ENCODE measurements at regions not wholly inside any gene's neighbourhood (a gene's known extent, or its start where the extent isn't known, plus 50 kb on each side); places are given as distances from the start of the nearest gene placed in this dataset.

DNA sequence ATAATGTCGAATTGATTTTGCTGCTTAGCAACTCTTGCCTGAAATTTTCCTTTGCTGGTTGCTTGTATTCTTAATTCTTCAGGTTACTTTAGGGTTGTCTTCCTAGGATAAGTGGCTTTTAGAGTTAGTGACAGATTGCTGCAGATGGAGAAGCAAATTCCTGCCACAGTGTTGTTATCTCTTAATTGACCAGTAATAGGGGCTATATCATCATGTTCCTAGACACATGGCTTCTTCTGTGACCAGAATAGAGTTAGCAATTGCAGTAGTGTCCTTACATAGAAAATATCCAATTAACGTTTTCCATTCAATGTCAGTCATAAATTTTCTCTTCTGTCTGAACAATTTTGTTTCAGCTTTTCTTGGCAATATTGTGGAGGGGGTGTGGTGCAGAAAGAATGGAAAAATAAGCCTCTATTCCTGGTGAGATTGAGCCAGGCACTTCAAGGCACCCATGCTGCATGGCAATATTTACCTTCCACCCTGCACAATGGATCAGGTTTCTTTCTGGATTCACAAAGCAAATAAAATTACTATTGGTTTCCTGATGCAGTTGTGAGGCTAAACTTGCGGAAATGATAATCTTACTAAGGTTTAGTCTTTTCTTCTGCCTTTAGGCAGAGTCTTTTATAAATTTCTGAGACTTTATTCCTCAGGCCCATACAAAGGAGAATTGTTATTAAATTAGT is 1481.5 kb downstream of the EFNA5 start:
- no peak for ATAC-seq
- H3K9me3 Mint-ChIP-seq, result peaks cover 4% of the 10 kb centered on the region
- H3K27me3 Mint-ChIP-seq, result no peaks in the 10 kb centered on the region
- no peak overlapping the region for H3K27ac Mint-ChIP-seq
- no peaks in the 10 kb centered on the region for H3K36me3 Mint-ChIP-seq (ENCODE audit: low read depth)
- no peak overlapping the region for H3K4me3 Mint-ChIP-seq
- no peak for DNase-seq
- no peaks in the 10 kb centered on the region for H3K4me1 Mint-ChIP-seq

DNA sequence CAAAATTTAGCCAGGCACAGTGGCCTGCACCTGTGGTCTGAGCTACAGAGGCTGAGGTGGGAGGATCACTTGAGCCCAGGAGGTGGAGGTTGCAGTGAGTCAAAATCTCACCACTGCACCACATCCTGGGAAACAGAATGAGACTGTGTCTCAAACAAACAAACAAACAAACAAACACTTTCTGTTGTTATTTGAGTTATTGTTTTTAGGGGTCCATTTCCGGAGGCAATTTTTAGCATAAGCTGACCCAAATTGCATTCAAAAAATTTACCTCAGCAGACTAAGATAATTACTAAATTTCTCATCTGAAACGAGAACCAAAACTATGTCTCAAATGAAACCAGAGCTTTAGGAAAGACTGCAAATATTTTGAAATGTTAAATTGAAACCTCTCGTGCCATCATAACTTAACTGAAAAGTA is 1485.1 kb downstream of the EFNA5 start:
- Mint-ChIP-seq H3K27me3 (no peaks in the 10 kb centered on the region), H3K4me3 (no peak overlapping the region), H3K4me1 (no peaks in the 10 kb centered on the region), H3K27ac (no peak overlapping the region), H3K9me3 (peaks cover 4% of the 10 kb centered on the region), H3K36me3 (ENCODE audit: low read depth) (no peaks in the 10 kb centered on the region)
- DNase-seq, result no peak
- ATAC-seq, result no peak

DNA sequence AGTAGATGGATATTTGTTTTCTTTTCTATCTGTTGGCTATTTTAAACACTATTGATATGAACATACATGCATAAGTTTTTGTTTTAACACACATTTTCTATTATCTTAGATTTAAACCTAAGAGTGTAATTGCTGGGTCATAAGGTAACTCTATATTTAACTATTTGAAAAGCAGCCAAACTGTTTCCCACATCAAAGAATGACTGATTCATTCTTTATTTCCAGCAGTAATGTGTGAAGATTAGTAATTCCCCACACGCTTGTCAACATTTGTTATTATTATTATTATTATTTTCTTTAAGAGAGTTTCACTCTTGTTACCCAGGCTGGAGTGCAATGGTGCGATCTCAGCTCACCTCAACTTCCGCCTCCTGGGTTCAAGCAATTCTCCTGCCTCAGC is 1495.8 kb downstream of the EFNA5 start:
- H3K27ac Mint-ChIP-seq, result no peak overlapping the region
- no peak for ATAC-seq
- no peak for DNase-seq
- H3K4me3 Mint-ChIP-seq, result no peak overlapping the region
- no peaks in the 10 kb centered on the region for H3K36me3 Mint-ChIP-seq (ENCODE audit: low read depth)
- H3K9me3 Mint-ChIP-seq, result peaks cover 18% of the 10 kb centered on the region
- no peaks in the 10 kb centered on the region for H3K4me1 Mint-ChIP-seq
- H3K27me3 Mint-ChIP-seq, result no peaks in the 10 kb centered on the region

DNA sequence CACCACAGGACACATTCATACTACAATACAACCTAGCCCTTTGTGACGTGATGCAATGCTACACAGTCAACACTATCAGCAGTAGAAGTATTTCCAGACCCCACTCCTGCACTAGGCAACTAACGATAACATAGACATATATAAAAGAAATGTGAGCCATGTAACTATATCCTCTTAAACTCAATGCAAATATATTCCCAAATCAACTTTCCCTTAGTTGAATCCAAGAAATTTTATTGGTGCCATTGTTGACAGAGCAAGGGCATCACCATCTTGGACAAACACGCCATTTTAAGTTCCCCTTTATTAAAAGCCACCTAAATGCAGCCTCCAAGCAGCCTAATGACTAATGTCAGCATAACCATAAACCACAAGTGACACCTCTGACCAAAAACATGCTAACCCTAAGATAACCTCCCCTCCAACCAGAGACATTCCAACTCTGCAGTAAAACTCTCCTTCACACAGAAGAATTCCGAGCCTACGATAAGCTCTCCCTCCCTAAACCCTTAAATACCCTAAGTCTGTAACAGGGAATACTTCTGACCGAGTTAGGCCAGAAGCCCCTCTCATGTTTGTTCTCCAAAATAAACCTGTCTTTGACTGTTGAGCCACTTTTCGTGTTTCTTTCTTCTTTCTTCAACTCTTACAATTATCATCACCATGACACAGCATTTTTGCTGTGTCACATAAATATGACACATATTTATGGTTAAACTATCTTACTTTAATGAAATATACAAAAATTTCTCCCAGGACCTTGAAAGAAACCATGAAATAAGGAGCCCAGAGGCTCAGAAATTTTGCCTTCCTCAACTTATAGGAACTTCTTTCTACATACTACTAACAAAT is 1497.8 kb downstream of the EFNA5 start:
- Mint-ChIP-seq H3K4me1 (no peaks in the 10 kb centered on the region), H3K4me3 (no peak overlapping the region), H3K36me3 (ENCODE audit: low read depth) (no peaks in the 10 kb centered on the region), H3K27me3 (no peaks in the 10 kb centered on the region), H3K27ac (no peak overlapping the region), H3K9me3 (peaks cover 20% of the 10 kb centered on the region)
- ATAC-seq (no peak), DNase-seq (no peak)

DNA sequence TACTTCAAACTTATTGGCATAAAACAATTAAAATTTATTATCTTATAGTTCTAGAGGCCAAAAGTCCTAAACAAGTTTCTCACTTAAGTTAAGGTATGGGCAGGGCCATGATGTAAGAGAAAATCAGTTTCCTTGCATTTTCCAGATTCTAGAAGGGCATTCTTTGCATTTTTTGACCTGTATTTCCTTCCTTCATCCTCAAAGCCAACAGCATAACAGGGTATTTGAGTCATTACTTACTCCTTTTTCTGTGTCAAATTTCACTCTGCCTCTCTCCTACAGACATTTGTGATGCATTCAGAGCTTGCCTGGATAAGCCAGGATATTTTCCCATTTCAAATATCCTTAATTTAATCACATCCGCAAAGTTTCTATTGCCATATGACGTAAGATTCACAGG is 1499.0 kb downstream of the EFNA5 start:
- no peak for DNase-seq
- ATAC-seq, result no peak
- Mint-ChIP-seq H3K36me3 (ENCODE audit: low read depth) (no peaks in the 10 kb centered on the region), H3K27ac (no peak overlapping the region), H3K27me3 (no peaks in the 10 kb centered on the region), H3K4me1 (no peaks in the 10 kb centered on the region), H3K9me3 (peaks cover 19% of the 10 kb centered on the region), H3K4me3 (no peak overlapping the region)

DNA sequence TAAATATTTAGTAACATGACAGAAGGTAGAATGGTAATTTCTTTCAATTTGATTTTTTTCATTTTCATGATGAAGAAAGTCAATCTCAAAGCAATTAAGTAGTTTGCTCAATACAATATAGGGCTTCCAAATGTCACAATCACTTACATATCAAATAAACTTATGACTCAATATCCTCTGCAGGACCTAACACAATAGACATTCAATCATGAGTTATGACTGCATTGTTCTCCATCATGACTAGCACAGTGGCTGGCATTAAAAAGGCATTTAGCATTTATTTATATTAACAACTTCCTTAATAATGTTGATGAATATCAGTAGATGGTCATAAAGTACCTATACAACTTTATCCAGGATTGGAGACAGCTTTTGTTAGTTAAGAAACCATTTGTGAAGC is 1499.6 kb downstream of the EFNA5 start:
- DNase-seq (no peak), ATAC-seq (no peak)
- no peaks in the 10 kb centered on the region for H3K27me3 Mint-ChIP-seq
- no peaks in the 10 kb centered on the region for H3K4me1 Mint-ChIP-seq
- no peak overlapping the region for H3K27ac Mint-ChIP-seq
- no peak overlapping the region for H3K4me3 Mint-ChIP-seq
- no peaks in the 10 kb centered on the region for H3K36me3 Mint-ChIP-seq (ENCODE audit: low read depth)
- peaks cover 23% of the 10 kb centered on the region for H3K9me3 Mint-ChIP-seq

DNA sequence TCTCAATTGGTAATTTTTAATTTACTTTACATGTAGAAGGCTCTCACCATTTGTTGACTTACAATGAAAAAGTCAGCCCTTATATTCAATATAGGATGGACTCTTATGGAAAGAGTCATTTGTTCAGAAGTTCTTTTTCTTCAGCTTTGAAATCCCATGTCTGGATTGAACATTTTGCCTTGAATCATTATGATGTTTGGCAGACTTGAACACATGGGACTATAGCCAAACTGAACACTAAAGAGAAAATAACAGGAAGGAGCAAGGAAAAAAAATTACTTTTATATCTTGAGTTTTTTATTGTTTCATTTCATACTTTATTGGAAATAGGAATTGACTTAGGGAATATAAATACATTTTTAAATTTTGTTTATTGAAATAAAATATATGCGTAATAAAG is 1503.0 kb downstream of the EFNA5 start:
- ATAC-seq (no peak), DNase-seq (no peak)
- Mint-ChIP-seq H3K4me3 (no peak overlapping the region), H3K27ac (no peak overlapping the region), H3K4me1 (no peaks in the 10 kb centered on the region), H3K9me3 (peaks cover 16% of the 10 kb centered on the region), H3K27me3 (no peaks in the 10 kb centered on the region), H3K36me3 (ENCODE audit: low read depth) (no peaks in the 10 kb centered on the region)

DNA sequence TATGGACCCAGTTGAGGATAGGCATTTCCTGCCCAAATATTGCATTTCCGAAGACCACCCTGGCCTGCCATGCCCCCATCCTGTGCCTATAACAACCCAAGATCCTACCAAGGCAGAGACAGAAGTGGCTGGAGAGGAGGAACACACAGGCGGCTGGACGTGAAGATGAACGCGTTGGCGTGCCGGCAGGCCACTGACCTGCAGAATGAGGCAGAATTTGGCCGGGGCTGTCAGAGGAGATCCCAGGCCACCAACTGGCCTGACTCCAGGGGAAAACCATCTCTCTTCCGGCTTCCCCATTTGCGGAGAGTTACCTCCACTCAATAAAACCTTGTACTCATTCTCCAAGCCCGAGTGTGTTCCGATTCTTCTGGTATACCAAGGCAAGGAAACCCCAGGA is 1507.5 kb downstream of the EFNA5 start:
- peaks cover 24% of the 10 kb centered on the region for H3K9me3 Mint-ChIP-seq
- no peak overlapping the region for H3K4me3 Mint-ChIP-seq
- ATAC-seq (no peak), DNase-seq (no peak)
- no peaks in the 10 kb centered on the region for H3K4me1 Mint-ChIP-seq
- H3K27me3 Mint-ChIP-seq, result no peaks in the 10 kb centered on the region
- H3K27ac Mint-ChIP-seq, result no peak overlapping the region
- no peaks in the 10 kb centered on the region for H3K36me3 Mint-ChIP-seq (ENCODE audit: low read depth)

DNA sequence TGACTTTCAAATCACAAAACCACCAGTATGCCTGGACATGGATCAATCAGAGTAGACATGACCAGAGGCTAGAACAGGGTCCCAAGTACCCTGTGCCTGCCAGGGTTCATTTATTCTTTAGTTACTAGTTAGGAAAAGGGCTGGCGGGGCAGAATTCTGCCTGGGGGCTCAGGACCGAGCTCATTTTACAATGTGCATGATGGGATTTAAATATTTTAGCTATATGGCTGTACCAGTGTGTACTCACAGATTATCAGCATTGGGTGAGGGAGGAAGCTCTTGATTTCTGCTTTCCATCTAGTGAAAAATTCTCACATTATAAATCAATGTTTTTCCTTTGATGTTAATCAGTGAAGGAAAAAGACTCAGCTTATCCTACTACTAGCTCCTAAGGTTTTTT is 1511.1 kb downstream of the EFNA5 start:
- peaks cover 16% of the 10 kb centered on the region for H3K9me3 Mint-ChIP-seq
- H3K27me3 Mint-ChIP-seq, result no peaks in the 10 kb centered on the region
- ATAC-seq (no peak), DNase-seq (no peak)
- H3K36me3 Mint-ChIP-seq (ENCODE audit: low read depth), result no peaks in the 10 kb centered on the region
- no peak overlapping the region for H3K27ac Mint-ChIP-seq
- no peaks in the 10 kb centered on the region for H3K4me1 Mint-ChIP-seq
- no peak overlapping the region for H3K4me3 Mint-ChIP-seq

DNA sequence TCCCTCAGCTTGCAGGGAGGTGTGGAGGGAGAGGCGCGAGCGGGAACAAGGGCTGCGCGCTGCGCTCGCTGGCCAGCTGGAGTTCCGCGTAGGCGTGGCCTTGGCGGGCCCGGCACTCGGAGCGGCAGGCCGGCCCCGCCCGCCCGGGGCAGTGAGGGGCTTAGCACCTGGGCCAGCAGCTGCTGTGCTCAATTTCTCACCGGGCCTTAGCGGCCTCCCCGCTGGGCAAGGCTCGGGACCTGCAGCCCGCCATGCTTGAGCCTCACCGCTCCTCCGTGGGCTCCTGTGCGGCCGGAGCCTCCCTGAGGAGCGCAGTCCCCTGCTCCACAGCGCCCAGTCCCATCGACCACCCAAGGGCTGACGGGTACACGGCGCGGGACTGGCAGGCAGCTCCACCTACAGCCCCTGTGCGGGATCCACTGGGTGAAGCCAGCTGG is 1516.4 kb downstream of the EFNA5 start:
- no peak for DNase-seq
- Mint-ChIP-seq H3K4me3 (no peak overlapping the region), H3K4me1 (no peaks in the 10 kb centered on the region), H3K27me3 (no peaks in the 10 kb centered on the region), H3K9me3 (peaks cover 12% of the 10 kb centered on the region), H3K36me3 (ENCODE audit: low read depth) (no peaks in the 10 kb centered on the region), H3K27ac (no peak overlapping the region)
- ATAC-seq, result no peak

DNA sequence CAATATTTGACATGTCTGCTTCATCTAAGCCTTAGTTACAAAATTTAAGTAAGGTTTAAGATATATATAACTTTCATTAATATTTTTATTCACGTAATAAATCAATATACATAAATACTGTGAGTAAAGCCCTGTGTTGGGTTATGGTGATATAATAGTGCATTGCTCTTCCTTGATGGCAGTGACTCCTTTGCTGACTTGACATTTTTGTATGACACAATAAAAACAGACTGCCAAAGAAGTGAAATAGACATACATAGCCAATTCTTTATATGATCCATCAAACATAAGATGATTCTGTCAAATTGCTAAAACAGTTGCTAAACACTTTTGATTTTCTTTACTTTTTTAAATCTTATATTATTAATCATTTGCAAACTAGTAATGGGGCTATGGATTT is 1518.2 kb downstream of the EFNA5 start:
- Mint-ChIP-seq H3K36me3 (ENCODE audit: low read depth) (no peaks in the 10 kb centered on the region), H3K4me3 (no peak overlapping the region), H3K27ac (no peak overlapping the region), H3K27me3 (no peaks in the 10 kb centered on the region), H3K4me1 (no peaks in the 10 kb centered on the region), H3K9me3 (peaks cover 12% of the 10 kb centered on the region)
- ATAC-seq (no peak), DNase-seq (no peak)

DNA sequence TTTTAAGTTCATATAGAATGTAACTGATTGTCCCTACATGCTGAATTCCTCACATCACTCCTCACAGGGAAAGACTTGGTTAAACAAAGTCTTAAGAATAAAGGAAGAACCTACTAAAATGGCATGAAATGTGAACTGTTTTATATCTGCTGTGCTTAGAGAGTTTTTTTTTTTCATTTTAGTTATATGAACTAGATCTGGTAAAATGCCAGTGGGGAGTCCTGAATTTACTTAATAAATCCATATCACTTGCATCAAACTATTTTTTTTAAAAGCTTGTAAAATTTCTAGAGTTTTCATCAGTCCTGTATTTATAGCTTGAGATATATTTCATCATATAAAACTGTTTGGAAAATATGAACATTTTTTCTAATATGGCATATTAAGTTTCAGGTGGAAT is 1528.6 kb downstream of the EFNA5 start:
- no peak for ATAC-seq
- Mint-ChIP-seq H3K9me3 (peaks cover 4% of the 10 kb centered on the region), H3K36me3 (ENCODE audit: low read depth) (no peaks in the 10 kb centered on the region), H3K4me1 (no peaks in the 10 kb centered on the region), H3K27me3 (no peaks in the 10 kb centered on the region), H3K4me3 (no peak overlapping the region), H3K27ac (no peak overlapping the region)
- DNase-seq, result no peak

DNA sequence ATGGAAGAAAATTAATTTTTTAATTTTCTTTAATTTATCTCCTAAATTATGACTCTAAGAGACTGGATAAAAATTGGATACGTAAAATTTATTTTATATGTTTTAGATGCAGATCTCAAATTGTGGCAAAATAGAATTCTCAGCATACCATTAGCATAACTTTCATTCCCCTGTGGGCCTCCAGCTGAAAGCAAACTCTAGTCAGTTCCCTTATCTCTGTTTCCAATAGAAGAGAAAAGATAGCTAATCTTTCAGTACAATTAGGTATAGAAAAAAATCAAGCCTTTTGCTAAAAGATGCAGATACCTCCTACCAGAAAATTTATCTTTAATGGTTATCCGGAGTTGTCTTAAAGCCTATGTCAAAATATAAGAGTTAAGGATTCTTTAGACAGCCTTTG is 1530.6 kb downstream of the EFNA5 start:
- no peaks in the 10 kb centered on the region for H3K4me1 Mint-ChIP-seq
- no peak overlapping the region for H3K4me3 Mint-ChIP-seq
- H3K36me3 Mint-ChIP-seq (ENCODE audit: low read depth), result no peaks in the 10 kb centered on the region
- peaks cover 8% of the 10 kb centered on the region for H3K9me3 Mint-ChIP-seq
- DNase-seq (no peak), ATAC-seq (no peak)
- no peak overlapping the region for H3K27ac Mint-ChIP-seq
- no peaks in the 10 kb centered on the region for H3K27me3 Mint-ChIP-seq

DNA sequence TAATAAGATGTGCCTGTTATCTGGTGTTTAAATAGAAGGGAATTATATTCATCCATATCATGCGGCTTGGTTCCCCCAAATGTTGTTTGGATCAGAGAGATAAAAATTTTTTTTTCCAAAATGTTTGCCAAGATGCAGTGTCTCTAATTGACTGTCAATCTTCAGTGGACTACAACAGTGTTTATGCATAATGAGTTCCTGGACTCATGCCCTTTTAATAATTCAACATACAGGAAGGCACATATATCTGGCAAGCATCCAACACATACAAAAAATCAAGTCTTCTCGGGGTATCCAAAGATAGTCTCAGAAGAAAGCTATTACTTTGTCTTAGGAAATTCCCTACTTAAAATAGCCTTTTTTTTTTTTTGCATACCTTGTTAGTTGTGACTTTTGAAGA is 1534.7 kb downstream of the EFNA5 start:
- ATAC-seq, result no peak

DNA sequence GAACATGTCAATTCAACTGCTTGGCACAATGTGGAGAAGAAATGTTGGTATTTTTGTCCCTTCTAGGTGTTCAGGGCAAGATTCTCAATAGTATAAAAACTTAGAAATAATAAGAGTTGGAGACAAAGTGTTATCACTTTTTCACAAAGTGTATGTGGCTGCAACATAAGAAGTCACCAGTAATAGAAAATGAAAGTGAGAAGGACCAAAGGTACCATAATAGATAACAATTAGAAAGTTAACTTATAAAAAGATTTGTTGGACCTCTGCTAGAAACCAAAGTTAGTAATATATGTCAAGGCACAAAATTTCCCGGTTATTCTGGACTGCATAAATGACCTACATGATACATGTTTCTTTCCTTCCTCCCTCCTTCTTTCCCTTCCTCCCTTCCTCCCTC is 1535.3 kb downstream of the EFNA5 start:
- peaks cover 4% of the 10 kb centered on the region for H3K9me3 Mint-ChIP-seq
- no peaks in the 10 kb centered on the region for H3K4me1 Mint-ChIP-seq
- H3K4me3 Mint-ChIP-seq, result no peak overlapping the region
- H3K27me3 Mint-ChIP-seq, result no peaks in the 10 kb centered on the region
- DNase-seq (no peak), ATAC-seq (no peak)
- H3K27ac Mint-ChIP-seq, result no peak overlapping the region
- no peaks in the 10 kb centered on the region for H3K36me3 Mint-ChIP-seq (ENCODE audit: low read depth)

More for the DNA sequence above, 1534.7 kb downstream of the EFNA5 start:
- Mint-ChIP-seq H3K36me3 (ENCODE audit: low read depth) (no peaks in the 10 kb centered on the region), H3K4me1 (no peaks in the 10 kb centered on the region), H3K27ac (no peak overlapping the region), H3K4me3 (no peak overlapping the region), H3K27me3 (no peaks in the 10 kb centered on the region), H3K9me3 (peaks cover 4% of the 10 kb centered on the region)
- no peak for DNase-seq

Data from activated naive CD8-positive, alpha-beta T cell treated with anti-CD3 and anti-CD28 coated beads, Interleukin-2, amount 50 U/mL, for 24 hours (primary cell).